Colonic mucosa (tissue), 4 donors: ENCODE measurements at regions not wholly inside any gene's neighbourhood (a gene's known extent, or its start where the extent isn't known, plus 50 kb on each side); places are given as distances from the start of the nearest gene placed in this dataset.

Experiments
- DNase-seq: peaks from one replicate; pipeline ENCODE4 v3.0.0-alpha.2; 2020
- H3K27ac ChIP-seq: fragments of 200-600 bp; one replicate; pipeline ENCODE4 v1.8.0; 2021
- H3K27me3 ChIP-seq: fragments of 200-600 bp; one replicate; pipeline ENCODE4 v1.8.0; 2021
- H3K36me3 ChIP-seq: fragments of 200-600 bp; one replicate; pipeline ENCODE4 v1.8.0; 2021
- H3K4me1 ChIP-seq: fragments of 200-600 bp; one replicate; pipeline ENCODE4 v1.8.0; 2021; ENCODE audit warnings: mild to moderate bottlenecking
- H3K4me3 ChIP-seq: fragments of 200-600 bp; one replicate; pipeline ENCODE4 v1.8.0; 2021
- H3K9ac ChIP-seq, 2 donors: one replicate each; pipeline ENCODE4 v1.7.0; 2013; ENCODE audit warnings: control low read depth in 2 of 2, low read depth in 2 of 2, low read length in 2 of 2
- H3K9me3 ChIP-seq: fragments of 200-600 bp; one replicate; pipeline ENCODE4 v1.8.0; 2021
- CTCF ChIP-seq: fragments of 200-600 bp; IDR thresholded peaks from one replicate; pipeline ENCODE4 v1.8.0; 2022; ENCODE audit warnings: antibody characterized with exemption, mild to moderate bottlenecking
- intact Hi-C: fragments of 100-400 bp; cut with DNase I; formaldehyde crosslinking; loops from one replicate; pipeline ENCODE4 v1.14.1; 2022
- donor health status: healthy.
- donor health status: DM: no; HTN: no; CAD: no.
- donor health status: DM: no; HTN: no; CAD: no.

GRCh38 chr6:91152824-91153223 is 566.0 kb upstream of the MAP3K7 start:
- Histone ChIP-seq H3K27me3 (no peaks in the 10 kb centered on the region), H3K36me3 (no peaks in the 10 kb centered on the region), H3K9me3 (no peaks in the 10 kb centered on the region), H3K4me1 (no peaks in the 10 kb centered on the region), H3K9ac (no peak overlapping the region), H3K27ac (no peak overlapping the region), H3K4me3 (no peak overlapping the region)
- no peak for TF ChIP-seq CTCF
- DNase-seq = no peak
- intact Hi-C loops = no loop called here

- Histone ChIP-seq H3K27ac (no peak overlapping the region), H3K4me1 (no peaks in the 10 kb centered on the region), H3K36me3 (no peaks in the 10 kb centered on the region), H3K9ac (no peak overlapping the region), H3K9me3 (no peaks in the 10 kb centered on the region), H3K27me3 (no peaks in the 10 kb centered on the region), H3K4me3 (no peak overlapping the region)
- TF ChIP-seq CTCF = no peak
- intact Hi-C loops = no loop called here
- DNase-seq = no peak
Observed at GRCh38 chr6:91149956-91150705, 563.3 kb upstream of the MAP3K7 start.

GRCh38 chr6:91149246-91149955 is 562.5 kb upstream of the MAP3K7 start:
- Histone ChIP-seq H3K9me3 (no peaks in the 10 kb centered on the region), H3K27me3 (no peaks in the 10 kb centered on the region), H3K4me3 (no peak overlapping the region), H3K27ac (no peak overlapping the region), H3K36me3 (no peaks in the 10 kb centered on the region), H3K4me1 (no peaks in the 10 kb centered on the region), H3K9ac (no peak overlapping the region)
- no peak for DNase-seq
- no peak for TF ChIP-seq CTCF
- intact Hi-C loops = no loop called here

GRCh38 chr6:91144126-91144525 is 557.3 kb upstream of the MAP3K7 start:
- Histone ChIP-seq H3K9me3 (no peaks in the 10 kb centered on the region), H3K4me3 (no peak overlapping the region), H3K36me3 (no peaks in the 10 kb centered on the region), H3K9ac (no peak overlapping the region), H3K27ac (no peak overlapping the region), H3K27me3 (no peaks in the 10 kb centered on the region), H3K4me1 (no peaks in the 10 kb centered on the region)
- no peak for TF ChIP-seq CTCF
- DNase-seq = no peak
- intact Hi-C loops = no loop called here

- Histone ChIP-seq H3K4me1 (no peaks in the 10 kb centered on the region), H3K9ac (no peak overlapping the region)
Observed at GRCh38 chr6:91142154-91142553, 555.3 kb upstream of the MAP3K7 start.

More at GRCh38 chr6:91142154-91142553, 555.3 kb upstream of the MAP3K7 start:
- DNase-seq = no peak
- Histone ChIP-seq H3K4me3 (no peak overlapping the region), H3K27me3 (no peaks in the 10 kb centered on the region), H3K9me3 (no peaks in the 10 kb centered on the region), H3K36me3 (no peaks in the 10 kb centered on the region), H3K27ac (no peak overlapping the region)
- TF ChIP-seq CTCF = no peak
- intact Hi-C loops = no loop called here
